Esophagus muscularis mucosa (tissue), 4 donors: ENCODE measurements at regions not wholly inside any gene's neighbourhood (a gene's known extent, or its start where the extent isn't known, plus 50 kb on each side); places are given as distances from the start of the nearest gene placed in this dataset.

Experiments
- EP300 ChIP-seq: sonication (generic); formaldehyde crosslinking; IDR thresholded peaks from one replicate; pipeline ENCODE4 v1.6.1; 2017; ENCODE audit warnings: antibody characterized with exemption
- POLR2A ChIP-seq: fragments of 450-650 bp; IDR thresholded peaks from one replicate; pipeline ENCODE4 v1.6.1; 2017; ENCODE audit warnings: antibody characterized with exemption, moderate library complexity, mild to moderate bottlenecking, low read depth
- POLR2AphosphoS5 ChIP-seq, 2 donors: sonication (generic); formaldehyde crosslinking; IDR thresholded peaks; one replicate each; pipeline ENCODE4 v1.6.1; 2017; ENCODE audit warnings: antibody characterized with exemption in 2 of 2
- TF ChIP-seq, protein P1 (sequence below), 3 experiments: fragments of 200-600 bp in 2 of 3; fragments of 450-650 bp in 1 of 3; sonication (generic) in 2 of 3; IDR thresholded peaks; one replicate each; pipeline ENCODE4 v1.5.1; 2017 to 2019; ENCODE audit warnings: antibody characterized with exemption in 3 of 3, mild to moderate bottlenecking in 2 of 3, moderate library complexity in 1 of 3

DNA sequence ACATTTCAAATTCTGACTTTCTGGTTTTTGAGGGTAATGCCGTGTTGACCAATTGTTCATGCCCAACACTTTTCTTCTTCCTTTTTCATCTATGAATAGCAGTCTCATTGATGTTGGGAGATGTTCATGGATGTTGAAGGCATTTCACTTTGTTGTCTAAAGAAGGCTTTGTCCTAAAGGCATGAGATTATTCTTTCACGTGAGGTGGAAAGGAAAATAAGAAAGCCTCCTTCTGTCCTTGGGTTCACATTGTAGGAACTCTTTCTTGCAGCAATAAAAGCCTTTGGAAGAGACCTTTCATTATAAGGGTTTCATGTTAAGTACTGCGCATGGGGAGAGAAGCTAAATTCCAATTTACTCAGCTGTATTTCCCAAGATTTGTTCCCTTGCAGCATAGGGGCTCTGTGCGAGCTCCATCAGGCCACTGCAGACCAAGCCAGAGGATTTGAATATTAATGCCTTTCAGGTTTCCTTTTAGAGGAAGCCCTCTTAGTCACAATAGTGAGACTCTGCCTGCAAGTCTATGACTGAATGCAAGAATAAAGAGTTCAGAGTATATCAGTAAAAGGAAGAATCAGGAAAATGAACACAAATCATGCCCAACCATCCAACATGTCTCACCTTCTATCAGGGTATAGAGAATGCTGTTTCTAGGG, 274.6 kb downstream of the TMEM38B start:
- no peak for TF ChIP-seq EP300
- TF ChIP-seq, protein P1, sequence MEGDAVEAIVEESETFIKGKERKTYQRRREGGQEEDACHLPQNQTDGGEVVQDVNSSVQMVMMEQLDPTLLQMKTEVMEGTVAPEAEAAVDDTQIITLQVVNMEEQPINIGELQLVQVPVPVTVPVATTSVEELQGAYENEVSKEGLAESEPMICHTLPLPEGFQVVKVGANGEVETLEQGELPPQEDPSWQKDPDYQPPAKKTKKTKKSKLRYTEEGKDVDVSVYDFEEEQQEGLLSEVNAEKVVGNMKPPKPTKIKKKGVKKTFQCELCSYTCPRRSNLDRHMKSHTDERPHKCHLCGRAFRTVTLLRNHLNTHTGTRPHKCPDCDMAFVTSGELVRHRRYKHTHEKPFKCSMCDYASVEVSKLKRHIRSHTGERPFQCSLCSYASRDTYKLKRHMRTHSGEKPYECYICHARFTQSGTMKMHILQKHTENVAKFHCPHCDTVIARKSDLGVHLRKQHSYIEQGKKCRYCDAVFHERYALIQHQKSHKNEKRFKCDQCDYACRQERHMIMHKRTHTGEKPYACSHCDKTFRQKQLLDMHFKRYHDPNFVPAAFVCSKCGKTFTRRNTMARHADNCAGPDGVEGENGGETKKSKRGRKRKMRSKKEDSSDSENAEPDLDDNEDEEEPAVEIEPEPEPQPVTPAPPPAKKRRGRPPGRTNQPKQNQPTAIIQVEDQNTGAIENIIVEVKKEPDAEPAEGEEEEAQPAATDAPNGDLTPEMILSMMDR (IDR thresholded peaks at IDR 0.05): no peak
- no peak for TF ChIP-seq POLR2A
- TF ChIP-seq POLR2AphosphoS5 (IDR thresholded peaks at IDR 0.05): no peak
